CD4-positive, alpha-beta T cell treated with Interleukin-6 for 4 hours (primary cell): ENCODE measurements at regions not wholly inside any gene's neighbourhood (a gene's known extent, or its start where the extent isn't known, plus 50 kb on each side); places are given as distances from the start of the nearest gene placed in this dataset.

Source experiments
- DNase-seq: peaks from one replicate; pipeline ENCODE4 v3.0.0-alpha.2; 2020; ENCODE audit warnings: mixed read lengths

DNA sequence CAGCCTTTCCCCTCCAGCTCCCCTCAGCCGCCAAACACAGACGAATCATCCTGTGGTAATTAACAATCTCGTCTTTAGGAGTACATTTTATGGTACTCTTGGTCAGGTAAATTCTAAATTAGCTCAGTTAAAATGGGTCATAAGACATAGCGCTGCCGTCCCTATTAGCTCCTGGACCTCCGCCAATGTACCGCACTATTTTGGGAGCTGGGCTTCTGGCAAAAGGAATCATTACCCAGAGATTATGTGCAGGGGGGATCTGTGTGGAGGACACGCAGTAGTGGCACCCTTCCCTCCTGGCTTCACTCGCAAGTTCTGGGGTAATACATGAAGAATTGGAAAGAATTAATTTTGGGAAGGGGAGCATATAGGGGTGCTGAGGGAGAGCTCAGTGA lies 68.6 kb upstream of the ONECUT1 start:
- DNase-seq, result no peak

DNA sequence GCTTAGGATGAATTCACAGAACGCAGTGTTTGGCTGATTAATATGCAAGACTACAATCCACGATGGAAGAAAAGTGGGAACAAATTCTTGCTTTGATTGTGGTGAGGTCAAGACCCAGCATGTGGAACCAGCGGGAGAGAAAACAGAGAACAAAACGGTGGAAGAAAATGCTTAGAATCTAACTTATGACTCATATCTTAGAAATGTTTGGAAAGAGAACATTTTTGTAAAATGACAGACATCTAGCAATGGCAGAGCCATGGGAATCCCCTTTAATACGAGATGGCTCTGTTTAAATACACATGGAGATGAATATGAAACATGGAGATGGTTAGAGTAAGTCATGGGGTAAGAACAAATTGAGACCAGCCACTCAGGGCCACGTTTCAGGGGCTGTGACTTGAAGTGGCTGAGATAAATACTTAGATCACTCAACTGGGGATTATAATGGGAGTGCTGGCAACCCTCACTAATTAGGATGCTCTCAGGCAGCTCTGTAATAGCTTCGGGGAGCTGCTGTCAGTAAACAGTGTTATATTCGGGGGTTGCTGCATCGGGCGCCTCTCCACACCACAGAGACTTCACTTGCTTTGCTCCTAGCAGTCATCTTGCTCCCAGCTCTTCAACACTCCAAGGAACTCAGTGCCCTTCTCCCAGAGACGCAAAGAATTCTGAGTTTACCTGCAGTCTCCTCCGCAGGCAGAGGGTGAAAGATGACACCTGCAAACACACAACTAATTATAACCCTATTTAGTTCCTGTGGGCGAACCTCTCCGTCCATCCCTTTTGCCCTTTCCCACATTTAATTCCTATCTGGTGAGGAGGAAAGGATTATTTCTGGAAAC lies 68.0 kb upstream of the ONECUT1 start:
- DNase-seq, result no peak

DNA sequence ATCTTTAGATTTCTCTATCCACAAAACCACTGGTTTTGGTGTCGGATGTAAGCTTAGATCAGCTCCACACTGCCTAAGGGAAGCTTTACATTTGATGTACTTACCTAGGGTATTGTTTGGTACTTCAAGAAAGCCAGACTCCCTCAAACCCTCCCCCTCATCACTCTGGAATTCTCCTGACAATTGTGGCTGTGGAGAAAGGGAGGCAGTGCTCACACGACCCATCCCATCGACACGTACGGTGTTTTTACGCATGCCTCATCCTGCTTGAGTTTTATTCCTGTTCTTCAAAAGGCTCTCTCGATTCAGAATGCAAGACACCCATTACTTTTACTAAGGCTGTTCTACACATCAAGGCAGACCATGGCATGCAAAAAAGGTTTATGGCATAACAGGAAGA lies 67.3 kb upstream of the ONECUT1 start:
- no peak for DNase-seq

DNA sequence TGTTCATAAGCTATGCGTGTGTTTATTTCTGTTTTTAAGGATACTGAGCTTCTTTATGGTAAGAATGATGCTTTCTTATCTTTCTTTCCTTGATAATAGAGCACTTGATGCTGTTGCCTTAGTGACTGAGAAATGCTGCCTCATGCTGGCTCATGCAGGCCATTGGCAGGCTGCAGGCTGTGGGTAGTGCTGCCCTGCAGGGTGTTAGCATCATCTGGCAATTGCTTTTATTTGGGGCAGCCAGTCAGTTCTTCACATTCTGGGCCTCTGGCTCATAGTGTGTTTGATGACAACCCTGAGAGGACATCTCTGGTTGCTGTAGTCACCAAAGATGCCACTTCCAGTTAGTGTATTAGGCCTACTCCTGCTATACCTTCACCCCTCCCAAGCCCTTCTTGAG lies 66.2 kb upstream of the ONECUT1 start:
- DNase-seq, result no peak

DNA sequence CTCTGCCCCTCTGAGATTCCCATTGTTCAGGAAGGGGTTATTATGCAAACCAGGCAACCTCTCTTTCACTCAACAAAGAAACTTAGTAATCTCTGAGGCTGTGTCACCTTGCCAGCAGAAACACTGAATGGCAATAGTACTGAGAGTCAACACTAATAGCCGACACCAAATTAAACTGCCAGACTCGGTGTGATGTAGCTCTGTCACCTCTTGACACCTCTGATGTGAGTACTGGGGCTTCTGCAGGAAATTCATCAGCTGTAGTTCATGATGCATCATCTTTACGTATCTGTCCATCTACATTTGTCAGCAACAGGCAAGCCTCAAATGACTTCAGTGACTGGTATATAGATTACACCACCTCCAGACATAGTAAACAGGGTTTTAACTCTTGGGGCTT lies 65.0 kb upstream of the ONECUT1 start:
- no peak for DNase-seq

DNA sequence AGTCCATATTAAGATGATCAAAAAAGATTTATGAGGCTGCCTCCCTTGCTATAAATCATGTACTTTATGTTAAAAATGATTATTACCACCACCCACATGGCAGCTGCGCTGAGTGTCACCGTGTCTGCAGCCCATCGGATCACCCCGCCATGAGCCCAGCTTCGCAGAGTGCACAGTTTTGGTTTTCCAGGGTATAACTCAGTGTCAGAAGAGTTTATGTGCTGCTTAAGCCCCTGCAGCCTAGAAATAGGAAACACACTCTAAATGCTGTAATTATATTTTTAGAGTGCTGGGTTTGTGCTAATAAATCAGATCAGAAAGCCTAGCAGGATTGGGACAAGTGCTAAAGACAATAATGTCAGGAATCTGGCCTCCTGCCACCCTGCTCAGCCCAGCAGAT lies 54.7 kb upstream of the ONECUT1 start:
- DNase-seq, result no peak
